K562 (cell line): ENCODE measurements at regions not wholly inside any gene's neighbourhood (a gene's known extent, or its start where the extent isn't known, plus 50 kb on each side); places are given as distances from the start of the nearest gene placed in this dataset.

Experiments
- ATAC-seq: fragments of 200-7000 bp; cut with Tn5 transposase; 3 replicates; pipeline ENCODE4 v1.9.1; 2020; ENCODE audit warnings: moderate library complexity
- BruUV-seq: library from RNA; stranded (reverse); fragments of 400-500 nt; replicated peaks from 2 replicates; lab custom pipeline; 2021; lab: Mats Ljungman, UMichigan
- CTCF ChIA-PET: fragments of 300-600 bp; formaldehyde crosslinking; extraction: SDS; loops from one replicate; lab custom pipeline; 2021; ENCODE audit warnings: low intra/inter-chr PET ratio; lab: Yijun Ruan, JAX
- POLR2A ChIA-PET: fragments of 300-600, 350-650 bp; sonication (Branson Sonifier 250); formaldehyde crosslinking; extraction: SDS; loops from one replicate; lab custom pipeline; 2021; ENCODE audit warnings: antibody characterized with exemption, inconsistent platforms; lab: Yijun Ruan, JAX
- DNase-seq, 4 experiments: peaks; one replicate each; pipeline versions ENCODE4 v3.0.0 to v3.0.0-alpha.2; 2011 to 2018; ENCODE audit warnings: low spot score in 3 of 4, mixed read lengths in 3 of 4; ENCODE audit errors: extremely low read depth in 1 of 4
- FAIRE-seq: peaks from 2 replicates; lab custom pipeline; 2011; peaks lifted over from hg19 to GRCh38; lab: Jason Lieb, UNC
- H2AFZ ChIP-seq: 2 replicates; pipeline ENCODE4 v1.6.0; 2011; ENCODE audit warnings: low read depth, low read length, control low read depth, inconsistent platforms
- H3K27ac ChIP-seq: fragments of 200-600 bp; 3 replicates; pipeline ENCODE4 v1.8.0; 2011; ENCODE audit warnings: low read depth, mild to moderate bottlenecking, control low read depth, inconsistent platforms, low read length, moderate library complexity, mixed read lengths; ENCODE audit errors: extremely low read depth
- H3K27me3 ChIP-seq, 2 experiments: fragments of 300-600 bp in 1 of 2; 2 replicates in 1 of 2; 3 replicates in 1 of 2; pipeline versions ENCODE4 v1.6.0 to v1.8.0; 2011; ENCODE audit warnings: inconsistent platforms in 2 of 2, low read length in 2 of 2, mild to moderate bottlenecking in 1 of 2, mixed read lengths in 1 of 2, moderate library complexity in 1 of 2; ENCODE audit not compliant: control insufficient read depth in 2 of 2, insufficient read depth in 2 of 2
- H3K36me3 ChIP-seq: fragments of 300-600 bp; 3 replicates; pipeline ENCODE4 v1.8.0; 2011; ENCODE audit warnings: mild to moderate bottlenecking, low read length, inconsistent platforms; ENCODE audit not compliant: control insufficient read depth, insufficient read depth
- H3K4me1 ChIP-seq, 2 experiments: fragments of 200-600 bp in 1 of 2; replicated peaks in 1 of 2; 2 replicates in 1 of 2; 3 replicates in 1 of 2; pipeline versions ENCODE4 v1.5.1 to v1.8.0; 2011; ENCODE audit warnings: inconsistent platforms in 2 of 2, low read length in 2 of 2, mild to moderate bottlenecking in 1 of 2, mixed read lengths in 1 of 2, moderate library complexity in 1 of 2; ENCODE audit not compliant: control insufficient read depth in 2 of 2, insufficient read depth in 2 of 2
- H3K4me2 ChIP-seq: 2 replicates; pipeline ENCODE4 v1.6.1; 2011; ENCODE audit warnings: low read length, control low read depth, inconsistent platforms, mixed read lengths; ENCODE audit not compliant: insufficient read depth
- H3K4me3 ChIP-seq: fragments of 200-600 bp; sonication (generic), shearing (Covaris generic); 2 replicates; pipeline ENCODE4 v1.5.1; 2016; ENCODE audit warnings: control low read depth, inconsistent platforms
- H3K79me2 ChIP-seq: fragments of 200-600 bp; 3 replicates; pipeline ENCODE4 v1.8.0; 2011; ENCODE audit warnings: low read length, inconsistent platforms; ENCODE audit not compliant: control insufficient read depth, insufficient read depth
- H3K9ac ChIP-seq, 2 experiments: 2 replicates each; pipeline versions ENCODE4 v1.6.0 to v1.6.1; 2011; ENCODE audit warnings: low read depth in 2 of 2, low read length in 2 of 2, control low read depth in 1 of 2, inconsistent platforms in 1 of 2, mild to moderate bottlenecking in 1 of 2, mixed read lengths in 1 of 2; ENCODE audit not compliant: insufficient read depth in 1 of 2
- H3K9me1 ChIP-seq: one replicate; pipeline ENCODE4 v1.6.0; 2011; ENCODE audit warnings: inconsistent platforms, mild to moderate bottlenecking, low read length, moderate library complexity; ENCODE audit not compliant: control insufficient read depth, insufficient read depth
- H3K9me3 ChIP-seq: replicated peaks from 2 replicates; pipeline ENCODE4 v1.5.1; 2011; ENCODE audit warnings: low read depth, low read length, inconsistent platforms; ENCODE audit not compliant: control insufficient read depth, insufficient read depth
- H4K20me1 ChIP-seq: replicated peaks from 2 replicates; pipeline ENCODE4 v1.6.1; 2011; ENCODE audit warnings: low read length, inconsistent platforms, mixed read lengths; ENCODE audit not compliant: control insufficient read depth, insufficient read depth
- HDAC3 ChIP-seq: fragments of 450-650 bp; IDR thresholded peaks from 2 replicates; pipeline ENCODE4 v1.6.1; 2018; ENCODE audit warnings: borderline replicate concordance, mild to moderate bottlenecking, moderate library complexity; ENCODE audit not compliant: partially characterized antibody
- KDM5B ChIP-seq: fragments of 200-600 bp; sonication (generic); IDR thresholded peaks from 2 replicates; pipeline ENCODE4 v1.6.1; 2012; ENCODE audit warnings: low read depth, mild to moderate bottlenecking, moderate library complexity, low read length, control low read depth, inconsistent platforms; ENCODE audit not compliant: insufficient replicate concordance
- OTX1 ChIP-seq: fragments of 450-650 bp; formaldehyde crosslinking; IDR thresholded peaks from 2 replicates; pipeline ENCODE4 v1.4.0; 2022; ENCODE audit warnings: mild to moderate bottlenecking
- SMARCA4 ChIP-seq: fragments of 450-650 bp; IDR thresholded peaks from 2 replicates; pipeline ENCODE4 v1.6.1; 2016
- TEAD2 ChIP-seq: fragments of 450-650 bp; IDR thresholded peaks from 2 replicates; pipeline ENCODE4 v1.6.1; 2016; ENCODE audit warnings: missing genetic modification characterization, control low read depth, missing compliant biosample characterization
- TOE1 ChIP-seq, 2 experiments: fragments of 450-650 bp in 1 of 2; sonication (generic) in 1 of 2; formaldehyde crosslinking in 1 of 2; IDR thresholded peaks; 2 replicates each; pipeline versions ENCODE4 v1.7.1 to v1.8.0; 2016 to 2022; ENCODE audit warnings: borderline replicate concordance in 2 of 2, mild to moderate bottlenecking in 2 of 2, antibody characterized with exemption in 1 of 2, inconsistent platforms in 1 of 2, low read depth in 1 of 2, missing genetic modification reagents in 1 of 2, moderate library complexity in 1 of 2
- ZNF212 ChIP-seq: fragments of 450-650 bp; formaldehyde crosslinking; IDR thresholded peaks from 2 replicates; pipeline ENCODE4 v1.4.0; 2020; ENCODE audit warnings: mild to moderate bottlenecking
- ZSCAN29 ChIP-seq: fragments of 450-650 bp; IDR thresholded peaks from 2 replicates; pipeline ENCODE4 v1.6.1; 2017
- WGBS: fragments of 100-300 bp; shearing (Covaris generic); methylation state at CpG from one replicate; pipeline ENCODE4 v1.1.6; 2016; ENCODE audit warnings: low coverage, mixed read lengths; ENCODE audit not compliant: insufficient coverage; ENCODE audit errors: missing lambda C conversion rate; 5-methylcytosine and 5-hydroxymethylcytosine counted together
- in situ Hi-C: fragments of 300-500 bp; cut with MboI; formaldehyde crosslinking; loops from 4 replicates; pipeline ENCODE4 v1.15.0; 2018; ENCODE audit warnings: inconsistent platforms, mixed read lengths
- intact Hi-C: fragments of 100-400 bp; cut with micrococcal nuclease; formaldehyde crosslinking; loops from 2 replicates; pipeline ENCODE4 v1.14.2; 2022
- TF ChIP-seq, protein P1 (sequence below): fragments of 250-450 bp; sonication (Bioruptor Pico); IDR thresholded peaks from 2 replicates; pipeline ENCODE4 v1.4.0; 2020; ENCODE audit warnings: mild to moderate bottlenecking, moderate library complexity, borderline replicate concordance
- TF ChIP-seq, protein P2 (sequence below): sonication (generic); formaldehyde crosslinking; IDR thresholded peaks from 2 replicates; pipeline ENCODE4 v1.8.0; 2022; ENCODE audit warnings: mild to moderate bottlenecking, missing genetic modification reagents
- TF ChIP-seq, protein P3 (sequence below): sonication (generic); formaldehyde crosslinking; IDR thresholded peaks from 2 replicates; pipeline ENCODE4 v1.8.1; 2023; ENCODE audit warnings: mild to moderate bottlenecking, missing genetic modification reagents, moderate library complexity
- TF ChIP-seq, protein P4 (sequence below): fragments of 250-450 bp; sonication (Bioruptor Pico); IDR thresholded peaks from 2 replicates; pipeline ENCODE4 v1.8.0; 2021; ENCODE audit warnings: borderline replicate concordance, mild to moderate bottlenecking, moderate library complexity; ENCODE audit not compliant: poor library complexity, severe bottlenecking
- TF ChIP-seq, protein P5 (sequence below): fragments of 150-350 bp; conservative IDR thresholded peaks from 2 replicates; pipeline ENCODE4 v1.6.1; 2014; ENCODE audit warnings: low read length

DNA sequence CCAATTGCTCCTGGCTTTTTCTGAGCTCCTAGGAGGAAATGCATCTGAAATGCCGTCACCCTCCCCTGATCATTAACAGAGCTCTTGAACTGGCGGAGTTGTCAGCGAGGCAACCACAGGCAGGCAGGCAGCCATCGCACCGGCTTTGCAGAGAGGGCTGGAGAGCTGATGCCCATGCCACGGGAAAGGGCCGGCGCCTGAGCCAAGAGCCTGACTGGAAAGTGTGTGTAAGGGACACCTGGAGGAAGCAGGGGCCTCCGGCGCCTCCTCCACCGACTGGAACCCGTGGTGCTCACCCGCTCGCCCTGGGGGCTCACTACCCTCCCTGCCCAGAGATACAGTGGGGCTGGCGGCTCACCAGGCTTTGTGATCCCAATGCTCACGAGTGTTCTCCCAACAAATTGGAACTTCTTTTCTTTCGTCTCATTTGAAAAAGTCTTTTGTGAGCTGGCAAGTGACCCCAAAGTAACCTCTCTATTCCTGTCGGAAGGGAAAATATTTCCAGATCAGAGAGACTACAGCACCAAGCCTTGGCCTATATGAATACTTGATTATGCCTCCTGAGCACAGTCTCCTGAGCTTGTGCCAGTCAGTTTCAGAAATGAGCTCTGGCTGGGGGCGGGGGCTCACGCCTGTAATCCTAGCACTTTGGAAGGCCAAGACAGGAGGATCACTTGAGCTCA is 97.7 kb upstream of the SLC25A33 start:
- Histone ChIP-seq H3K79me2 (no peaks in the 10 kb centered on the region), H3K27ac (no peak overlapping the region), H2AFZ (no peak overlapping the region), H3K27me3 (peaks cover 47 to 81% of the 10 kb centered on the region in 2 experiments), H3K4me1 (peaks cover 5% of the 10 kb centered on the region in 2 experiments; a peak in 4 of 5 replicates), H4K20me1 (no peaks in the 10 kb centered on the region; the same call in 1 of the 2 replicates), H3K36me3 (no peaks in the 10 kb centered on the region), H3K9me3 (no peaks in the 10 kb centered on the region), H3K4me2 (no peak overlapping the region), H3K9ac (no peak overlapping the region), H3K9me1 (no peaks in the 10 kb centered on the region), H3K4me3 (no peak overlapping the region)
- ATAC-seq (no peak; the same call in 2 of the 3 replicates), FAIRE-seq (no peak), DNase-seq (no peak)
- intact Hi-C loops (no loop called here), in situ Hi-C loops (no loop called here)
- WGBS: 5% methylated on average over 20 of the region's 20 CpGs
- POLR2A ChIA-PET: interaction anchor here (0.7 to 1.6 kb wide), 2 partner anchors 10 to 68 kb away, joined by 3 to 10 read pairs; no protein-coding TSS in a partner anchor
- no TSS peak for BruUV-seq
- CTCF ChIA-PET: no interaction called here
- TF ChIP-seq TOE1 (IDR thresholded peaks at IDR 0.05; ENCODE audit: borderline replicate concordance) (no peak), TOE1 (CRISPR knock-in tag; IDR thresholded peaks at IDR 0.05; ENCODE audit: borderline replicate concordance, low read depth) (no peak), TEAD2 (tag) (no peak), ZSCAN29 (no peak), ZNF212 (CRISPR knock-in tag) (no peak), KDM5B (no peak), SMARCA4 (no peak), HDAC3 (no peak), OTX1 (no peak)
- TF ChIP-seq, protein P1, sequence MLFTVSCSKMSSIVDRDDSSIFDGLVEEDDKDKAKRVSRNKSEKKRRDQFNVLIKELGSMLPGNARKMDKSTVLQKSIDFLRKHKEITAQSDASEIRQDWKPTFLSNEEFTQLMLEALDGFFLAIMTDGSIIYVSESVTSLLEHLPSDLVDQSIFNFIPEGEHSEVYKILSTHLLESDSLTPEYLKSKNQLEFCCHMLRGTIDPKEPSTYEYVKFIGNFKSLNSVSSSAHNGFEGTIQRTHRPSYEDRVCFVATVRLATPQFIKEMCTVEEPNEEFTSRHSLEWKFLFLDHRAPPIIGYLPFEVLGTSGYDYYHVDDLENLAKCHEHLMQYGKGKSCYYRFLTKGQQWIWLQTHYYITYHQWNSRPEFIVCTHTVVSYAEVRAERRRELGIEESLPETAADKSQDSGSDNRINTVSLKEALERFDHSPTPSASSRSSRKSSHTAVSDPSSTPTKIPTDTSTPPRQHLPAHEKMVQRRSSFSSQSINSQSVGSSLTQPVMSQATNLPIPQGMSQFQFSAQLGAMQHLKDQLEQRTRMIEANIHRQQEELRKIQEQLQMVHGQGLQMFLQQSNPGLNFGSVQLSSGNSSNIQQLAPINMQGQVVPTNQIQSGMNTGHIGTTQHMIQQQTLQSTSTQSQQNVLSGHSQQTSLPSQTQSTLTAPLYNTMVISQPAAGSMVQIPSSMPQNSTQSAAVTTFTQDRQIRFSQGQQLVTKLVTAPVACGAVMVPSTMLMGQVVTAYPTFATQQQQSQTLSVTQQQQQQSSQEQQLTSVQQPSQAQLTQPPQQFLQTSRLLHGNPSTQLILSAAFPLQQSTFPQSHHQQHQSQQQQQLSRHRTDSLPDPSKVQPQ (CRISPR knock-in tag): no peak
- TF ChIP-seq, protein P2, sequence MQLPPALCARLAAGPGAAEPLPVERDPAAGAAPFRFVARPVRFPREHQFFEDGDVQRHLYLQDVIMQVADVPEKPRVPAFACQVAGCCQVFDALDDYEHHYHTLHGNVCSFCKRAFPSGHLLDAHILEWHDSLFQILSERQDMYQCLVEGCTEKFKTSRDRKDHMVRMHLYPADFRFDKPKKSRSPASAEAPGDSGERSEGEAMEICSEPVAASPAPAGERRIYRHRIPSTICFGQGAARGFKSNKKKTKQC (CRISPR knock-in tag): no peak
- TF ChIP-seq, protein P3, sequence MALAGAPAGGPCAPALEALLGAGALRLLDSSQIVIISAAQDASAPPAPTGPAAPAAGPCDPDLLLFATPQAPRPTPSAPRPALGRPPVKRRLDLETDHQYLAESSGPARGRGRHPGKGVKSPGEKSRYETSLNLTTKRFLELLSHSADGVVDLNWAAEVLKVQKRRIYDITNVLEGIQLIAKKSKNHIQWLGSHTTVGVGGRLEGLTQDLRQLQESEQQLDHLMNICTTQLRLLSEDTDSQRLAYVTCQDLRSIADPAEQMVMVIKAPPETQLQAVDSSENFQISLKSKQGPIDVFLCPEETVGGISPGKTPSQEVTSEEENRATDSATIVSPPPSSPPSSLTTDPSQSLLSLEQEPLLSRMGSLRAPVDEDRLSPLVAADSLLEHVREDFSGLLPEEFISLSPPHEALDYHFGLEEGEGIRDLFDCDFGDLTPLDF (CRISPR knock-in tag): no peak
- TF ChIP-seq, protein P4, sequence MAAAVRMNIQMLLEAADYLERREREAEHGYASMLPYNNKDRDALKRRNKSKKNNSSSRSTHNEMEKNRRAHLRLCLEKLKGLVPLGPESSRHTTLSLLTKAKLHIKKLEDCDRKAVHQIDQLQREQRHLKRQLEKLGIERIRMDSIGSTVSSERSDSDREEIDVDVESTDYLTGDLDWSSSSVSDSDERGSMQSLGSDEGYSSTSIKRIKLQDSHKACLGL (CRISPR knock-in tag): no peak
- TF ChIP-seq, protein P5, sequence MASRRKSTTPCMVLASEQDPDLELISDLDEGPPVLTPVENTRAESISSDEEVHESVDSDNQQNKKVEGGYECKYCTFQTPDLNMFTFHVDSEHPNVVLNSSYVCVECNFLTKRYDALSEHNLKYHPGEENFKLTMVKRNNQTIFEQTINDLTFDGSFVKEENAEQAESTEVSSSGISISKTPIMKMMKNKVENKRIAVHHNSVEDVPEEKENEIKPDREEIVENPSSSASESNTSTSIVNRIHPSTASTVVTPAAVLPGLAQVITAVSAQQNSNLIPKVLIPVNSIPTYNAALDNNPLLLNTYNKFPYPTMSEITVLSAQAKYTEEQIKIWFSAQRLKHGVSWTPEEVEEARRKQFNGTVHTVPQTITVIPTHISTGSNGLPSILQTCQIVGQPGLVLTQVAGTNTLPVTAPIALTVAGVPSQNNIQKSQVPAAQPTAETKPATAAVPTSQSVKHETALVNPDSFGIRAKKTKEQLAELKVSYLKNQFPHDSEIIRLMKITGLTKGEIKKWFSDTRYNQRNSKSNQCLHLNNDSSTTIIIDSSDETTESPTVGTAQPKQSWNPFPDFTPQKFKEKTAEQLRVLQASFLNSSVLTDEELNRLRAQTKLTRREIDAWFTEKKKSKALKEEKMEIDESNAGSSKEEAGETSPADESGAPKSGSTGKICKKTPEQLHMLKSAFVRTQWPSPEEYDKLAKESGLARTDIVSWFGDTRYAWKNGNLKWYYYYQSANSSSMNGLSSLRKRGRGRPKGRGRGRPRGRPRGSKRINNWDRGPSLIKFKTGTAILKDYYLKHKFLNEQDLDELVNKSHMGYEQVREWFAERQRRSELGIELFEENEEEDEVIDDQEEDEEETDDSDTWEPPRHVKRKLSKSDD: no peak
